ENCODE measurements at regions not wholly inside any gene's neighbourhood (a gene's known extent, or its start where the extent isn't known, plus 50 kb on each side); places are given as distances from the start of the nearest gene placed in this dataset.

GRCh38 chr13:50419331-50419865, 404.2 kb downstream of the KCNRG start:
- TF ChIP-seq POLR2AphosphoS5 (IDR thresholded peaks at IDR 0.05; ENCODE audit: low read depth, low read length) (no peak), POLR2A (IDR thresholded peaks at IDR 0.05; ENCODE audit: low read depth, low read length) (no peak)

Data from GM12891 (cell line).